MM.1S (cell line): ENCODE measurements at regions not wholly inside any gene's neighbourhood (a gene's known extent, or its start where the extent isn't known, plus 50 kb on each side); places are given as distances from the start of the nearest gene placed in this dataset.
"Not testable (repeated sequence)": the region's sequence is repeated elsewhere in the genome, so short reads cannot be mapped to it uniquely, and the experiment has no call there.

Experiments used
- DNase-seq: peaks from one replicate; pipeline ENCODE4 v3.0.0-alpha.2; 2015
- H2AFZ ChIP-seq: fragments of 300-600 bp; sonication (generic); 2 replicates; pipeline ENCODE4 v1.6.0; 2016; ENCODE audit warnings: antibody characterized with exemption, low read length
- H3F3A ChIP-seq: fragments of 300-600 bp; sonication (generic); 2 replicates; pipeline ENCODE4 v1.6.1; 2016; ENCODE audit warnings: mild to moderate bottlenecking, antibody characterized with exemption, low read length, moderate library complexity, mixed read lengths; ENCODE audit not compliant: insufficient read depth
- H3K27ac ChIP-seq: fragments of 300-600 bp; sonication (generic); 2 replicates; pipeline ENCODE4 v1.5.1; 2016; ENCODE audit warnings: mild to moderate bottlenecking, low read length
- H3K27me3 ChIP-seq: fragments of 300-600 bp; sonication (generic); replicated peaks from 2 replicates; pipeline ENCODE4 v1.6.0; 2016; ENCODE audit warnings: low read length; ENCODE audit not compliant: insufficient read depth
- H3K36me3 ChIP-seq: fragments of 300-600 bp; sonication (generic); replicated peaks from 2 replicates; pipeline ENCODE4 v1.6.1; 2016; ENCODE audit warnings: mild to moderate bottlenecking, low read length, mixed read lengths; ENCODE audit not compliant: insufficient read depth
- H3K4me1 ChIP-seq: fragments of 300-600 bp; sonication (generic); 2 replicates; pipeline ENCODE4 v1.6.1; 2016; ENCODE audit warnings: low read length, mixed read lengths
- H3K4me2 ChIP-seq: fragments of 300-600 bp; sonication (generic); 2 replicates; pipeline ENCODE4 v1.6.0; 2016; ENCODE audit warnings: low read depth, low read length
- H3K4me3 ChIP-seq: fragments of 300-600 bp; sonication (generic); 2 replicates; pipeline ENCODE4 v1.5.1; 2016; ENCODE audit warnings: low read length, mixed read lengths
- H3K79me2 ChIP-seq: fragments of 300-600 bp; sonication (generic); 2 replicates; pipeline ENCODE4 v1.6.1; 2016; ENCODE audit warnings: mixed run types, low read length, mixed read lengths
- H3K9ac ChIP-seq: fragments of 300-600 bp; sonication (generic); 2 replicates; pipeline ENCODE4 v1.6.1; 2016; ENCODE audit warnings: low read length, mixed read lengths
- H3K9me2 ChIP-seq: fragments of 300-600 bp; sonication (generic); replicated peaks from 2 replicates; pipeline ENCODE4 v1.6.1; 2016; ENCODE audit warnings: mild to moderate bottlenecking, low read length, mixed read lengths; ENCODE audit not compliant: insufficient read depth
- H3K9me3 ChIP-seq: fragments of 300-600 bp; sonication (generic); replicated peaks from 2 replicates; pipeline ENCODE4 v1.6.1; 2016; ENCODE audit warnings: mild to moderate bottlenecking, low read length, mixed read lengths; ENCODE audit not compliant: insufficient read depth
- H4K20me1 ChIP-seq: fragments of 300-600 bp; sonication (generic); 2 replicates; pipeline ENCODE4 v1.6.1; 2016; ENCODE audit warnings: mild to moderate bottlenecking, low read length, moderate library complexity, mixed read lengths; ENCODE audit not compliant: insufficient read depth

DNA sequence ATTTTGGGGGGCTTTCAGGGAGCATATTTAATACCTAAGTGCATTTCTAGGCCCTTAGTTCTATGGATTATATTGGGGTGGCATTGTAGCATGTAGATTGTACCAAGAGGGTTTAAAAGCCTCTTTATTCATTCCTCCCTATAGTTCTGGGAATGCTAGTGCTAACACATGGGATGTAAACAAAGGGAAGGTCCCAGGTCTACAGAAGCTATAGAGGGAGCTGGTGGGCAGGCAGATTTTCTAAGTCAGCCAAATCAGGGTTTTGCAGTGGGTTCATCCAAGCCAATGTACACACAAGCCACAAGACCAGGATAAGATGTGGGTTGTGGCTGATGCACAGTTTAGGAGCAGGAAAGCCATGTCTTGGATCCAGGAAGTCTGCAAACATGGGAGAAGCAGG is 131.8 kb downstream of the SRGAP2 start:
- not testable (repeated sequence) for H3K27me3 ChIP-seq, DNase-seq, H3K4me1 ChIP-seq, H3K36me3 ChIP-seq, H2AFZ ChIP-seq, H3K9me3 ChIP-seq, H3K4me2 ChIP-seq, H3K79me2 ChIP-seq, H4K20me1 ChIP-seq, H3K4me3 ChIP-seq, H3K27ac ChIP-seq, H3F3A ChIP-seq, H3K9ac ChIP-seq, H3K9me2 ChIP-seq

DNA sequence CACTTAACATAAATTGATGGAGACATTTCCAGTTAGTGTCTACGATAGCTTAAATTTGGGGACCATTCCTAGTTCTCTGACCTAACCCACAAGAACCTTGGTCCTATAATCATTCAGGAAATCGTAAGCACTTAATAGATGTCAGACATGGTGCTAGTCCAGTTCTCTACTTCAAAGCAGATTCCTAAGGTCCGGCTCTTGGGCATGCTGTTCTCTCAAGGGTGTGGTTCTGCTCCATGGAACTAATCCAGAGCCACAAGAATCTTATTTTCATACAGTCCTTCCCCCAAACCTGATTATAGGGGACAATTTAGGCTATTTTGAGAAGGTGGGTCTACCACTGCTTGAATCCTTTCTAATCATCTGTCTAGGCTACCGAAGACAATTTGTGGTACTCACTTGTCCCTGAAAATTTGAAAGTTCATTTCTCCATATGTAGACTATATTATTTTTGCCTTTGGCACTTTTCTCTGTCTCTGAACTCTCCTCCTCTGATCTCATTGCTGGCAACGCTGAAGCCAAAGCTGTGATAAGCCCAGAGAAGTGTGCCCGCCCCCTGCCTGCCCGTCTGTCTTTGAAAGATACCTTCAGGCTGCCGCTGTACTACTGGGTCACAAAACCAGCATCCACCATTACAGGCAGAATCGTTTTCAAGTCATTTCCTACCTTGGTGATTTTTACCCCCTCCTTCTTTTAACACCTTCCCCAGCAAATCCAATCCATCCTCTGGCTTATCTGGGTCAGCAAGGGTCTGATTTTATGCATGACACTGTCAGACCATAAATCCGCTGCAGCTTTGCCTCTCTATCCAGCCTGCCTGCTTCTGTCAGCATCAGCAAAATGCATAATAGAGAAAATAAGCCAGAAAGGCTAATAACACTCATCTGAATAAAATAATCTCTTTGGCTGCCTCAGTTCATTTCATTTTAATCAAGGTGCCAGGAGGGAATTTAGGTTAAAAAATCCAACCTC is 132.8 kb downstream of the SRGAP2 start:
- H3K27ac ChIP-seq, H3K4me2 ChIP-seq, H3K36me3 ChIP-seq, H4K20me1 ChIP-seq, H3K79me2 ChIP-seq, H3K9me3 ChIP-seq, H3K9ac ChIP-seq, H3K4me3 ChIP-seq, H3K27me3 ChIP-seq, H3K4me1 ChIP-seq, DNase-seq, H2AFZ ChIP-seq, H3K9me2 ChIP-seq, H3F3A ChIP-seq: not testable (repeated sequence)

DNA sequence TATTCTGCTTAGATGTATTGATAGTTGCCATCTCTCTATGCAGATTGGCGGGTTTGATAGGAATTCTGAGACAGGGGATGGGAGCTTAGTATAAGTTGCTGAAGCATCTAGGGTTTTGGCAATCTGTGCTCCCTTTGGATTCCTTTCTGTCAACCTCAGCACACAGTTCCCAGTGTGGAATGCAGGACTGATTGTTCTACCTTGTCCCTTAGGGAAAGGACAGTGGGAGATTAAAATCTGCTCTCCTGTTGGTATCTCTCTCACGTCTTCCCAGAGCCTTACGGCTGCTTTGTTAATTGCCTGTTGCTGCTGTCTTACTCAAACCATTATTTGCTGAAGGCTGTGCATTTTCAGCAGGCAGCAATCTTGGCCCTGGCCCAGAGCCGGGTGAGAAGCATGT is 133.3 kb upstream of the IKBKE start:
- H3K27me3 ChIP-seq, H3K79me2 ChIP-seq, H3K9ac ChIP-seq, H3F3A ChIP-seq, H3K9me2 ChIP-seq, H3K4me2 ChIP-seq, H3K36me3 ChIP-seq, H3K4me1 ChIP-seq, H2AFZ ChIP-seq, DNase-seq, H3K4me3 ChIP-seq, H4K20me1 ChIP-seq, H3K9me3 ChIP-seq, H3K27ac ChIP-seq: not testable (repeated sequence)

DNA sequence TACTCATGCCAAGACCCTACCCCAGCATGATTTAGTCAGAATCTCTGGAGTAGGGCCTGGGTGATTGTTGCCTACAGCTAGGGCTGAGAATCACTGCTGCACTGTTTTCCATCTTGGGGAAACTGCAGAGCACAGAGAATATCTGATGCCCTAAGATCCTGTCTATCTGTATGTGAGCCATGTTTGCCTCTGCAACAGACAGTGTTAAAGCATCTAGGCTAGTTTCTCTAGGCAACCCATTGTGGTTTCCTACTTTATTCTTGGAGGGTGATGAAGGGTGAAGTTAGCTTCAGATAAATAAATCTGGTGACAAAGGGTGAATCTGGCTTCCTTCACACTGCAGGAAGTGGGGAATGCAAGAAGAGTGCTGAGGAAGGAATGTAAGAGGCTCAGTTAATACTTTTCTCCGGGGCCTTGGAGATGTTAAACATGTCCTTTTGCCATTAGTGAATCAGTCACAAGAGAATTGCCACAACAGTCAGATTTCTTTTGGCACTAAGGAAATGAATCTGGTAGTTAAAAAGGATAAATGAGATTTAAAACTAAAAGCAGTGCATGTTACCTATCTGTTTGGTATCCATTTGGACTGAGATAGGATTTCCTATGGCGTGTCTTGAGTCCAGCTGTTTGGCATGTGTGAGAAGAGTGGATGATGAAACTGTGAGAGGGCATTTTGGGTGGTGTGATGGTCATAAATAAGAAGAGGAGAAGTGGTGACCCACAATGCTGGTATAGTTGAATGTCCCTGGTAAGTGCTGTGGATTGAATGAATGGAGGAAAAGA is 119.6 kb upstream of the IKBKE start:
- H3K4me1 ChIP-seq, H3K36me3 ChIP-seq, H3K9me3 ChIP-seq, H4K20me1 ChIP-seq, H3K9ac ChIP-seq, H3K79me2 ChIP-seq, H3K27me3 ChIP-seq, H3F3A ChIP-seq, H3K4me2 ChIP-seq, H2AFZ ChIP-seq, H3K4me3 ChIP-seq, DNase-seq, H3K9me2 ChIP-seq, H3K27ac ChIP-seq: not testable (repeated sequence)

DNA sequence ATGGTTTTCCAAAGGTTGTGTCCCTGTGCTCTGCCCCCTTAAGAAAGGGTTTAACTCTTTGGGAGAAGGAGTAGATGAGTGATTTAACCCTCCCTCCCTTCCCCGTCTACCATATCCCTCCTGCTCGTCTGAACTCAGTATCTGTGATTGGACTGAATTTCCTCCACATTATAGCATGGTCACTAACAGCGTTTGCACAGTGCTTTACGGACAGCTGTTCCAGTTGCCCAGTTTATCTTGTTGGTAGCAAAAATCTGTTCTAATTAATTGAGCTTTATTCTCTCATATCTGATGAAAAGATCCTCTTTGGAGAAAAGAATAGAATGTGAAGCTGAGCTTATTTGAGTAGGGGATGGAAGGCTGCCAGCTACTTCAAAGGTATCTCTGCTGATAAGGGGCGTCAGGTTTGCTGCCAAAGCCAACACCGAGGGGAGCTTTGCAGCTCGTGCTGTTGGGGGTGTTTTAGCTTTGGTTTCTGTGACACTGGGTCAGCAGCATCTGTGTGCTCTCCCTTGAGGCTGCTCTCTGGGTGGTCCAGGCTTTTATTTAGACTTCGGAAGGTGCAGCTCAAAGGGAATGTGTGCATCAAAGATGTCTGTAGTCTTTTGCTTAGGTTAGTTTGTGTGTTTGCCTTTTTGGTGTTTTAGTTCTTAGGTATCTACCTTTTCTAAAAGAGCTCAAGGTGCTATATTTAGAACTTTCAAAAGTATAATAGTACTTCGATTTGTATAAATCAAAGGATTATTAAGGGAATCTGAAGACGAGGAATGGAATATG is 118.8 kb upstream of the IKBKE start:
- H3K27me3 ChIP-seq, H3K9me3 ChIP-seq, DNase-seq, H4K20me1 ChIP-seq, H3F3A ChIP-seq, H3K36me3 ChIP-seq, H2AFZ ChIP-seq, H3K9me2 ChIP-seq, H3K9ac ChIP-seq, H3K4me1 ChIP-seq, H3K4me2 ChIP-seq, H3K79me2 ChIP-seq, H3K27ac ChIP-seq, H3K4me3 ChIP-seq: not testable (repeated sequence)

DNA sequence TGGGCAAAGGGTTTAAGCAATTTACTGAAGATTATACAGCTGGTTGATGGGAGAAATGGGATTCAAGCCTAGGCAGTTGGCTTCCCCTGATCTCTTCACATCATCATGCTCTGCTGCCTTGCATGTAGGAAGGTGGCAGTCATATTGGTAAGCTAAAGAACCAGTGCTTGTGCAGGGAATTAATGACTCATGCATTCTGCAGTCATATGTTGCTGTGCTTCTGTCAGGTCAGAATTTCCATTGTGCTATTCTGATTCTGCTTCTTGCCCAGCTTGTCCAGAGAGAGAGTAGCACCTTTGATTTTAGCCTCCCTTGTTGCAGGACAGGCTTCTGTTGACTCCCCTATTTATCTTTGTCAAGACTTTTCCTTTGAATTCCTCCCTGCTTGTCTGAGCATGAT is 114.0 kb upstream of the IKBKE start:
- not testable (repeated sequence) for H3K27ac ChIP-seq, H3K36me3 ChIP-seq, H3K4me2 ChIP-seq, H3K27me3 ChIP-seq, DNase-seq, H3K9me3 ChIP-seq, H3K4me1 ChIP-seq, H2AFZ ChIP-seq, H4K20me1 ChIP-seq, H3K79me2 ChIP-seq, H3K9me2 ChIP-seq, H3K4me3 ChIP-seq, H3F3A ChIP-seq, H3K9ac ChIP-seq

DNA sequence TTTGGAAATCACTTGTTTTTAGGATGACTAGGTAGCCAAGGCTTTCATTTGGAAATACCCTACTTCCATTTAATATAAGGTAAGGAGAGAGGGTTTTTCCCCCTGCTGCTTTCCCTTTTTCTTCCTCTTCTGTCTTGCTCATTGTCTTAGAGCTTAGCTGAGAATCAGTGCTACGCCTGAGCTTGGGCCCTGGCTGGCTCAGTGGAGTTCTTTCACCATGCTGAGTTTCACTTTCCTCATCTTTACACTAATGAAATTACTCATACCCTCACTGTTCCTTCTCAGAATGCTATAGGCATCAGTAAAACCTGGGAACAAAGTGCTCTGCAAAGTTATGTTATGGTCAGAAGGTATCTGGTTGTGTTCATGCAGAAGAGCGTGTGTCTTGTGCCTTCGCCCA is 112.3 kb upstream of the IKBKE start:
- H4K20me1 ChIP-seq, H3K36me3 ChIP-seq, H2AFZ ChIP-seq, H3K9ac ChIP-seq, DNase-seq, H3K79me2 ChIP-seq, H3K9me2 ChIP-seq, H3K4me3 ChIP-seq, H3K4me1 ChIP-seq, H3K27ac ChIP-seq, H3K27me3 ChIP-seq, H3K4me2 ChIP-seq, H3F3A ChIP-seq, H3K9me3 ChIP-seq: not testable (repeated sequence)
